T-helper 17 cell (primary cell): ENCODE measurements at regions not wholly inside any gene's neighbourhood (a gene's known extent, or its start where the extent isn't known, plus 50 kb on each side); places are given as distances from the start of the nearest gene placed in this dataset.
"Not testable (repeated sequence)": the region's sequence is repeated elsewhere in the genome, so short reads cannot be mapped to it uniquely, and the experiment has no call there.

Experiments
- ATAC-seq: fragments of 150-1000 bp; cut with Tn5 transposase; 2 replicates; pipeline ENCODE4 v1.10.0; 2021; ENCODE audit warnings: mild to moderate bottlenecking, moderate library complexity
- DNase-seq, 3 donors: peaks; one replicate each; pipeline versions ENCODE4 v3.0.0 to v3.0.0-alpha.2; 2020 to 2021
- H3K9me3 ChIP-seq: one replicate; pipeline ENCODE4 v1.7.0; 2013; ENCODE audit warnings: low read length, mild to moderate bottlenecking; ENCODE audit not compliant: control insufficient read depth, poor library complexity, severe bottlenecking
- H3K27ac Mint-ChIP-seq: one replicate; pipeline ENCODE4 v1.8.0; 2022; ENCODE audit warnings: mild to moderate bottlenecking, moderate library complexity, mixed read lengths
- H3K27me3 Mint-ChIP-seq: one replicate; pipeline ENCODE4 v1.8.0; 2022; ENCODE audit warnings: mixed read lengths
- H3K36me3 Mint-ChIP-seq: one replicate; pipeline ENCODE4 v1.8.0; 2022; ENCODE audit warnings: low read depth, mixed read lengths
- H3K4me1 Mint-ChIP-seq: one replicate; pipeline ENCODE4 v1.8.0; 2022; ENCODE audit warnings: mild to moderate bottlenecking, mixed read lengths
- H3K4me3 Mint-ChIP-seq: one replicate; pipeline ENCODE4 v1.8.0; 2022; ENCODE audit warnings: mild to moderate bottlenecking, moderate library complexity, mixed read lengths

- no peaks in the 10 kb centered on the region for H3K27me3 Mint-ChIP-seq
- DNase-seq (no peak), ATAC-seq (no peak)
- H3K4me3 Mint-ChIP-seq, result no peak overlapping the region
- no peaks in the 10 kb centered on the region for H3K9me3 ChIP-seq
- no peak overlapping the region for H3K27ac Mint-ChIP-seq
- H3K4me1 Mint-ChIP-seq, result peaks cover 6% of the 10 kb centered on the region
- H3K36me3 Mint-ChIP-seq, result no peaks in the 10 kb centered on the region
These were observed 50.3 kb upstream of the TMC1 start for GRCh38 chr9:72471096-72471495.

- no peak overlapping the region for H3K27ac Mint-ChIP-seq
- H3K9me3 ChIP-seq, result no peaks in the 10 kb centered on the region
- no peaks in the 10 kb centered on the region for H3K36me3 Mint-ChIP-seq
- no peak overlapping the region for H3K4me3 Mint-ChIP-seq
- peaks cover 6% of the 10 kb centered on the region for H3K4me1 Mint-ChIP-seq
- no peak for DNase-seq
- no peak for ATAC-seq
- peaks cover 5% of the 10 kb centered on the region for H3K27me3 Mint-ChIP-seq
These were observed 53.4 kb upstream of the TMC1 start for GRCh38 chr9:72467766-72468738.

GRCh38 chr9:72465593-72465984 is 55.8 kb upstream of the TMC1 start:
- Mint-ChIP-seq H3K27me3 (peaks cover 5% of the 10 kb centered on the region), H3K36me3 (no peaks in the 10 kb centered on the region), H3K4me3 (no peak overlapping the region), H3K27ac (no peak overlapping the region), H3K4me1 (peaks cover 5% of the 10 kb centered on the region)
- no peaks in the 10 kb centered on the region for H3K9me3 ChIP-seq
- ATAC-seq (no peak), DNase-seq (no peak)

GRCh38 chr9:72464857-72465592 is 56.4 kb upstream of the TMC1 start:
- ATAC-seq, result no peak
- no peak overlapping the region for H3K4me3 Mint-ChIP-seq
- no peaks in the 10 kb centered on the region for H3K9me3 ChIP-seq
- H3K4me1 Mint-ChIP-seq, result peaks cover 5% of the 10 kb centered on the region
- peaks cover 5% of the 10 kb centered on the region for H3K27me3 Mint-ChIP-seq
- no peaks in the 10 kb centered on the region for H3K36me3 Mint-ChIP-seq
- DNase-seq, result no peak
- H3K27ac Mint-ChIP-seq, result no peak overlapping the region

GRCh38 chr9:72462340-72462739 is 59.1 kb upstream of the TMC1 start:
- Mint-ChIP-seq H3K4me3 (no peak overlapping the region), H3K36me3 (no peaks in the 10 kb centered on the region), H3K27me3 (peaks cover 5% of the 10 kb centered on the region), H3K4me1 (peaks cover 13% of the 10 kb centered on the region), H3K27ac (no peak overlapping the region)
- H3K9me3 ChIP-seq, result no peaks in the 10 kb centered on the region
- DNase-seq (no peak), ATAC-seq (no peak)

GRCh38 chr9:72460342-72461312 is 60.8 kb upstream of the TMC1 start:
- Mint-ChIP-seq H3K36me3 (no peaks in the 10 kb centered on the region), H3K27me3 (peaks cover 5% of the 10 kb centered on the region), H3K27ac (no peak overlapping the region), H3K4me1 (peaks cover 12% of the 10 kb centered on the region), H3K4me3 (no peak overlapping the region)
- no peaks in the 10 kb centered on the region for H3K9me3 ChIP-seq
- ATAC-seq (no peak), DNase-seq (no peak)

GRCh38 chr9:72459308-72459707 is 62.1 kb upstream of the TMC1 start:
- Mint-ChIP-seq H3K27ac (peak overlapping the region; percentile 85), H3K36me3 (no peaks in the 10 kb centered on the region), H3K27me3 (no peaks in the 10 kb centered on the region)

GRCh38 chr9:72458153-72458552 is 63.3 kb upstream of the TMC1 start:
- Mint-ChIP-seq H3K27me3 (no peaks in the 10 kb centered on the region), H3K4me1 (peaks cover 15% of the 10 kb centered on the region), H3K27ac (peak overlapping the region; percentile 85), H3K4me3 (peak overlapping the region; percentile 41), H3K36me3 (no peaks in the 10 kb centered on the region)
- ATAC-seq (no peak), DNase-seq (no peak)
- no peaks in the 10 kb centered on the region for H3K9me3 ChIP-seq

More at GRCh38 chr9:72459308-72459707, 62.1 kb upstream of the TMC1 start:
- H3K9me3 ChIP-seq, result no peaks in the 10 kb centered on the region
- DNase-seq (no peak), ATAC-seq (no peak)
- peaks cover 15% of the 10 kb centered on the region for H3K4me1 Mint-ChIP-seq
- no peak overlapping the region for H3K4me3 Mint-ChIP-seq

GRCh38 chr9:72457366-72457765 is 64.0 kb upstream of the TMC1 start:
- Mint-ChIP-seq H3K36me3 (no peaks in the 10 kb centered on the region), H3K27ac (no peak overlapping the region)

GRCh38 chr9:72454871-72455491 is 66.4 kb upstream of the TMC1 start:
- no peak for DNase-seq
- no peak for ATAC-seq
- Mint-ChIP-seq H3K4me3 (no peak overlapping the region), H3K27me3 (no peaks in the 10 kb centered on the region), H3K4me1 (peaks cover 15% of the 10 kb centered on the region), H3K36me3 (no peaks in the 10 kb centered on the region), H3K27ac (no peak overlapping the region)
- H3K9me3 ChIP-seq, result no peaks in the 10 kb centered on the region

More at GRCh38 chr9:72457366-72457765, 64.0 kb upstream of the TMC1 start:
- no peaks in the 10 kb centered on the region for H3K9me3 ChIP-seq
- Mint-ChIP-seq H3K4me1 (peaks cover 15% of the 10 kb centered on the region), H3K4me3 (no peak overlapping the region), H3K27me3 (no peaks in the 10 kb centered on the region)
- no peak for DNase-seq
- ATAC-seq, result no peak

GRCh38 chr9:72453797-72454196 is 67.6 kb upstream of the TMC1 start:
- ATAC-seq (no peak), DNase-seq (no peak)
- no peaks in the 10 kb centered on the region for H3K9me3 ChIP-seq
- H3K4me3 Mint-ChIP-seq, result no peak overlapping the region
- H3K27ac Mint-ChIP-seq, result no peak overlapping the region
- H3K27me3 Mint-ChIP-seq, result no peaks in the 10 kb centered on the region
- H3K4me1 Mint-ChIP-seq, result peaks cover 11% of the 10 kb centered on the region
- no peaks in the 10 kb centered on the region for H3K36me3 Mint-ChIP-seq

- ATAC-seq, H3K4me3 Mint-ChIP-seq, H3K27me3 Mint-ChIP-seq, H3K9me3 ChIP-seq, DNase-seq, H3K36me3 Mint-ChIP-seq, H3K27ac Mint-ChIP-seq: not testable (repeated sequence)
- peaks cover 23% of the 10 kb centered on the region for H3K4me1 Mint-ChIP-seq
These were observed 75.2 kb upstream of the TMC1 start for GRCh38 chr9:72446241-72446640.
